HG03097 (cell line): ENCODE measurements at regions not wholly inside any gene's neighbourhood (a gene's known extent, or its start where the extent isn't known, plus 50 kb on each side); places are given as distances from the start of the nearest gene placed in this dataset.

Experiments used
- ATAC-seq: cut with Tn5 transposase; IDR thresholded peaks from one replicate; pipeline ENCODE4 v1.9.1; 2021; ENCODE audit not compliant: unreplicated experiment, low FRiP score

- no peak for ATAC-seq
Observed at GRCh38 chr14:55734731-55735130, 154.7 kb downstream of the KTN1 start.

GRCh38 chr14:55739967-55740648, 160.1 kb downstream of the KTN1 start:
- ATAC-seq: no peak

GRCh38 chr14:55740649-55740989, 160.6 kb downstream of the KTN1 start:
- no peak for ATAC-seq

- no peak for ATAC-seq
Observed at GRCh38 chr14:55741240-55741639, 161.2 kb downstream of the KTN1 start.

GRCh38 chr14:55743551-55743950, 163.5 kb downstream of the KTN1 start:
- ATAC-seq: no peak

- no peak for ATAC-seq
Observed at GRCh38 chr14:55744321-55744720, 164.3 kb downstream of the KTN1 start.

- ATAC-seq: no peak
Observed at GRCh38 chr14:55745906-55746305, 165.9 kb downstream of the KTN1 start.

- ATAC-seq: no peak
Observed at GRCh38 chr14:55746558-55746957, 166.6 kb downstream of the KTN1 start.

GRCh38 chr14:55747186-55747585, 167.2 kb downstream of the KTN1 start:
- ATAC-seq: no peak

GRCh38 chr14:55749201-55749812, 169.3 kb downstream of the KTN1 start:
- ATAC-seq: no peak

GRCh38 chr14:55749946-55750345, 169.9 kb downstream of the KTN1 start:
- ATAC-seq: no peak

GRCh38 chr14:55752580-55753390, 172.8 kb downstream of the KTN1 start:
- ATAC-seq: no peak

- ATAC-seq: no peak
Observed at GRCh38 chr14:55754471-55754870, 174.5 kb downstream of the KTN1 start.

- ATAC-seq: no peak
Observed at GRCh38 chr14:55754871-55755270, 174.9 kb downstream of the KTN1 start.

- ATAC-seq: no peak
Observed at GRCh38 chr14:55756078-55756477, 176.1 kb downstream of the KTN1 start.

- ATAC-seq: no peak
Observed at GRCh38 chr14:55756557-55756956, 176.6 kb downstream of the KTN1 start.

- no peak for ATAC-seq
Observed at GRCh38 chr14:55758796-55759195, 178.8 kb downstream of the KTN1 start.

- no peak for ATAC-seq
Observed at GRCh38 chr14:55760789-55761566, 181.0 kb downstream of the KTN1 start.

GRCh38 chr14:55761651-55762050, 181.6 kb downstream of the KTN1 start:
- ATAC-seq: no peak

GRCh38 chr14:55762595-55763232, 182.7 kb downstream of the KTN1 start:
- ATAC-seq: no peak

- ATAC-seq: no peak
Observed at GRCh38 chr14:55764784-55765183, 184.8 kb downstream of the KTN1 start.
